Umbilical cord (tissue), 1 donor: ENCODE measurements at regions not wholly inside any gene's neighbourhood (a gene's known extent, or its start where the extent isn't known, plus 50 kb on each side); places are given as distances from the start of the nearest gene placed in this dataset.
A peak's percentile ranks its signal among the peaks of the same experiment; 100 is the strongest.

Source experiments
- DNase-seq: peaks from one replicate; pipeline ENCODE4 v3.0.0-alpha.2; 2015; ENCODE audit warnings: low spot score

- DNase-seq, result no peak
These were observed 158.4 kb downstream of the ANKRD60 start for GRCh38 chr20:58069796-58070663.

- no peak for DNase-seq
These were observed 159.2 kb downstream of the ANKRD60 start for GRCh38 chr20:58069207-58069606.

DNA sequence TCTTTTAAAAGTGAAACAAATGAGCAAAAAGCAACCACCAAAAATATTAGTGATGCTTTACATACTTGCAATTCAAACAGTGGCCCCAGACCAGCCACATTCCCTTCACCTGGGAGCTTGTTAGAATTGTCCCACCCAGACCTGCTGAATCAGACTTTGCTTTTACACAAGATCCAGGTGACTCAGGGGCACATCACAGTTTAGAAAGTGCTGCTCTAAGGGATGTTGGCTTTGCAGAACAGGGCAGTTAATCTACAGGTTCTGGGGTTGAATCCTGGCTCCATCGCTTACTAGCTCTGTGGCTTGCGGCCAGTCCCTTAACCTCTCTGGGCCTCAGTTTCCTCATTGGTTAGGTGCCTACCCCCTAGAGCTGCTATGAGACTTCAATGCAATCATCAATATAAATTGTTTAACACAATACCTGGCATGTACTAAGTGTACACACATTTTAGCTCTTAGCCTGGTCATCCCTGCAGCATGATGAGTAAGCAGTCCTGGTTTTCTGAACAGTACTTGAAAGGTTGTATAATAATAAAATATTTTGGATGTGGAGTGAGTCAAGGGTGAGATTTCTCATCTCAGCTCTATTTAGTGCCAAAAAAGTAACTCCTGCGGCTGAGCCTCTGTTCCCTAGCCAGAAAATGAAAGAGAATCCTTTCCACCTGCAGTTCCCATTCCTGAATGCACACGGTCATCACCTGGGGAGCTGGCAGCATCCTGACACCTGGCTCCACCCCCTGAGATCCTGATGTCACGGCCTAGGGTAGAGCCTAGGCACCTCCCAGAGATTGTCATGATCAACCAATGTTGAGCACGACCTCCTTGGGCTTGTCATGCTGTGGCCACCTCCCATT is 162.7 kb downstream of the ANKRD60 start:
- DNase-seq, result no peak

DNA sequence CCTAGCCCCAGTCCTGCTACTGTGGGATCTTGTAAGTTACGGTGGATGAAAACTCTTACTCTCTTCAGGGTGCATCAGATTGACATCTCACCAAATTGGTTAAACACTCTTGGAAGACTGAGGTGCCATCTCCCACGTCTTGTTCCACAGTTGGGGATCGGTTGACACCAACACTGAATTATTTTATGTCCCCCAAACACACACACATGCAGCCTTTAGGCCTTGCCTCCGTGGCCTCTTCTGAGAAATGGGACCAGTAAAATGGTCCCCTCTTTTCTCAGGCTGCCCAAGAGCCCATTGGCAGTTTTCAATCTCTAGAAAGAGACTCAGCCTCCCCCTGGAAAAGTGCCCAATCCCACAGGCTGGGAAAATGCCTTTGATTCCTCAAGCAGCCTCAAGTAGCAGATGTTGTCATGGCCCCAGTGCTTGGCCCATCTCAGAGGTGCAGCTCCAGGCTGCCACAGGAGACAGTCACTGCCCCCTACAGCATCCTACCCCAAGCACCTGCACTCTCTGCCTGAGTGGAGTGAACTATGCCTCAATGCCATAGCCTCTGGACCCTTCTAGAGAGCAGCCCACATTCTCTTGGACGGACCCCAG is 163.9 kb downstream of the ANKRD60 start:
- DNase-seq, result no peak

GRCh38 chr20:58059260-58059544 is 169.3 kb downstream of the ANKRD60 start:
- no peak for DNase-seq

- DNase-seq, result peak; percentile 5
These were observed 169.8 kb downstream of the ANKRD60 start for GRCh38 chr20:58058421-58059259.

- DNase-seq, result no peak
These were observed 171.3 kb downstream of the ANKRD60 start for GRCh38 chr20:58056921-58057686.

DNA sequence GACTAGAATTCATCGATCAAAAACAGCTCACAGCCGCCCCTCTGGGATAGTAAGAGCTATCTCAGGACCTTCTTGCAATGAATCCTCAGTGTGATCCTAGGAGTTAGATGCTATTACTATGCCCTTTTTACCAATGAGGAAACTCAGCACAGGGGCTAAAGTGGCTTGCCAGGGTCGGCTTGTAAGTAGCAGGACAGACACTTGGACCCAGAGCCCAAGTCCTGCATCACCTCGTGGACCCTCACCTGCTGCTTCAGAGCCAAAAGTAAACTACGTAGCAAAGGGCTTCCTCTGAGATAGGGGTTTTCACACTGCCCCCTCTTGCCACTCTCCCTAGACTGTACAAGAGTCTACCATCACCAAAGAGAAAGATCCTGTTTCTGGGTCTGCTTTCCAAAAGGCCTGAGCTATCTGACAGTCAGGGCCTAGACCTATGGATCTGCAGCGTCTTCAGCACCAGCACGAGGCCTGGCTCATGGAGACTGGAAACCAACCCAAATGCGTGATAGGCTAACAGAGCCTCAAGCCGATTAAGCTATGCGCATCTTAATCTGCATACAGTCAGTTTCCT is 172.3 kb downstream of the ANKRD60 start:
- DNase-seq, result no peak

GRCh38 chr20:58054780-58055373 is 173.6 kb downstream of the ANKRD60 start:
- peak; percentile 96 for DNase-seq

- no peak for DNase-seq
These were observed 174.2 kb downstream of the ANKRD60 start for GRCh38 chr20:58054082-58054779.

DNA sequence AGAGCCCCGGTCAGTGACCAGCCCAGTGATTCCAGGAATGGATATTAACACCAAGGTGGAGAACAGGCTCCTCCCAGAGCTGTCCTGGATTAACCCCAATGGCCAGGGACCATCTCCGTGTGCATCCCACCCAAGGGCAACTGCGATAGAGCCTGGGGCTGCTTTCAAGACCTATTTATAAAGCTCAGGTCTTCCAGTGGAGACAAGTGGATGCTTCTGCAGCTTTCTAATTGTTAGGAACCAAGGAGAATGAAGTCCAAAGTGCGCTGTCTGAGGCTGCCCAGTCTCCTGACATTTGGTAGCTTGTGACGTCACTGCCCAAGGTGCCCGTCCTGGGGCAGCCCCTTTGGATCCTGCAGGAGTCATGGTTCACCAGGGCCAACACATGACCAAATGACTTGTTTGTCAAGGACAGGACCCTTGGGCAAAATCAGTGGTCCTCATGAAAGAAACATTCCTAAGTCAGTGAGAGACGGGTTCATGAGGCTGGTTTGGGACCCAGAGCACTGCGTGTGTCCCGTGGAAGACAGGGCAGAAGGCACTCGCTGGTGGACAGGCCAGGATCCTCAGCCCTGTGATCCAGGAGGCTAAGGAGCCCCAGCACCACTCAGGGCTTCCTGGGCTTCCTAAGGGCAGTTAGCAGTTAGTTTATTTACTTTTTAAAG is 174.9 kb downstream of the ANKRD60 start:
- no peak for DNase-seq

- no peak for DNase-seq
These were observed 177.1 kb downstream of the ANKRD60 start for GRCh38 chr20:58051367-58051766.

DNA sequence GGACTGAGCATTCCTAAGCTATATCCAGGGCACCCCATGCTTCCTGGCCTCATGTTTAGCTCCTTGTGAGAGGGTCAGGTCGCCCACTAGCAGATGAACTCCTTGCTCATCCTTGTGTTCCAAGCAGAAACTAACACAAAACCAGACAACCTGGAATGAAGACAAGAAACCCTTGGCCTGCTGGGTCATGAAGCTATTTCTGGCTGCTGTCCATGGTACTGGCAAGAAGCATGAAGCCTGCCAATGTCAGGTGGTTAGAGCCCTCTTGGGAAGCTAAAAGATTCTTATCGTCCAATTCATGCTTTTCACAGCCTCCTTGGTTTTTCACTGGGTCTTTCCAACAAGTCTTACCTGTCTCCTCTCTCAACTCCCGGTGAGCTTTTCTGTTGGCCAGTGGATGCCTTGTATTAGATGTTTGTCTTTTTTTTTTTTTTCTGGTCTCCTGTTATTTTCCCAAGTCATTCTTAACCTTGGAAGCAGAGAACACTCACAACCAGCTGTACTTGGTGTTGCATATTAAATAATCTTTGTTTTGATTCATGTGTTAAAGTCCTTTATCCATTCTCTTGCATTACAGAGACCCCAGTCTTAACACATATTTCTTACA is 180.3 kb downstream of the ANKRD60 start:
- DNase-seq, result peak; percentile 70

DNA sequence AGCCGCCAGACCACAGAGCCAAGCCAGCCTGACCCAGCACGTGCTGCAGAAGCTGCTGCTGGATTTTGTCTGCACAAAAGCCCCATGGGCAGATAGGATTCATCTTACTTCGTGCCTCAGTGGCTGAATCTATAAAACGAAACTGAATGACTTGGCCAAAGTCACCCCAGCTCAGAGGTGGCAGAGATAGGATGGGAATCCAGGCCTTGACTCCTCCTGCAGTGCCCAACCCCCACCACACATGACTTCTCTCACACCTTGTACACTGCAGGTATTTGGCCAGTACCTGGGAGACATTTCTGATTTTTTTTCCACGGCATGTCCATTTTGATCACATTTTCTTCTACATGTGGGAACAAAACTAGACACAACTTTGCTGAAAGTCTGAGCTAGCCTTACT is 182.1 kb downstream of the ANKRD60 start:
- no peak for DNase-seq

DNA sequence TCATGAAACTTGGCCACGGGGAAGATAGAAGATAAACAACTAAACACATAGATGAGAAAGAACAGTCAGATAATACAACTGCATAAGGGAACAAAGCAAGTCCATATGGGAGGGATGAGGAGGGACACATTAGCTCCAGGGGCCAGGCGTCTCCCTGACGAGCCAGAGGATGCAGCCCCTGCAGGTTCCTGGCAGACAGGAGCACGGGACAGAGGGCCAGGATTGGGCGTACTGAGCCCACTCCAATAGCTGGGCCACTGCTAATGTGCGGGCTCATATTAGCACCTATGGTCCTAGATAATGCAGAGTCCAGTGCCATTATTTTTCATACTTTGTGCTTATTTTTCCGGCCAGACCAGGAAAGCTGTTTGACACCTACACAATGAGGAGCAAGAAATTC is 182.9 kb downstream of the ANKRD60 start:
- no peak for DNase-seq

GRCh38 chr20:58044931-58045555 is 183.4 kb downstream of the ANKRD60 start:
- no peak for DNase-seq

- DNase-seq, result no peak
These were observed 184.2 kb downstream of the ANKRD60 start for GRCh38 chr20:58044286-58044685.
